GM13976 (cell line): ENCODE measurements at regions not wholly inside any gene's neighbourhood (a gene's known extent, or its start where the extent isn't known, plus 50 kb on each side); places are given as distances from the start of the nearest gene placed in this dataset.

Experiments used
- DNase-seq: peaks from one replicate; pipeline ENCODE4 v3.0.0; 2012; ENCODE audit warnings: low spot score
- in situ Hi-C: fragments of 300-500 bp; cut with MboI; formaldehyde crosslinking; loops from one replicate; pipeline ENCODE4 v1.12.0; 2022; ENCODE audit warnings: low sequenced_read_pairs, mixed read lengths, inconsistent platforms; ENCODE audit not compliant: unreplicated experiment
- TF ChIP-seq, protein P1 (sequence below): IDR thresholded peaks from 2 replicates; pipeline ENCODE4 v1.5.1; 2012; ENCODE audit warnings: borderline replicate concordance, mild to moderate bottlenecking; ENCODE audit not compliant: insufficient read depth; ENCODE audit errors: extremely low read depth, missing control alignments, control extremely low read depth

DNA sequence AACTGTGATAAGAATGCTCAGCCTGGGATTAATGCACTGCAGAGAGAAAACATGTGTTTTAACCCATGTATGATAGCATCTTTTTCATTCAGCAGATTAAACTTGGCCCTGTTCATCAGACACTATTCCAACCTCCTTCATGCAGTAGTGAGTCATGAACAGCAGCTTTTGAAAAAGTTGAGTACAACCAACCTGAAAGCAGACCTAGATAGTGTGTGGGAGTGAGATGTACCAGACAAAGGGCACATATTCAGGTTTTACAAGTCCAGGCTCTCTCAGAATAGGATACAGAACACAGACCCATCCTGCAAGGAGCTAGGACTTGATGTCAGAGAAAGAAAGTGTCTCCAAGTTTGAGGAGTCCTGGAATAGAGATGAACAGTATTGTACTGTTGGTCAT, 237.3 kb upstream of the STS start:
- TF ChIP-seq, protein P1, sequence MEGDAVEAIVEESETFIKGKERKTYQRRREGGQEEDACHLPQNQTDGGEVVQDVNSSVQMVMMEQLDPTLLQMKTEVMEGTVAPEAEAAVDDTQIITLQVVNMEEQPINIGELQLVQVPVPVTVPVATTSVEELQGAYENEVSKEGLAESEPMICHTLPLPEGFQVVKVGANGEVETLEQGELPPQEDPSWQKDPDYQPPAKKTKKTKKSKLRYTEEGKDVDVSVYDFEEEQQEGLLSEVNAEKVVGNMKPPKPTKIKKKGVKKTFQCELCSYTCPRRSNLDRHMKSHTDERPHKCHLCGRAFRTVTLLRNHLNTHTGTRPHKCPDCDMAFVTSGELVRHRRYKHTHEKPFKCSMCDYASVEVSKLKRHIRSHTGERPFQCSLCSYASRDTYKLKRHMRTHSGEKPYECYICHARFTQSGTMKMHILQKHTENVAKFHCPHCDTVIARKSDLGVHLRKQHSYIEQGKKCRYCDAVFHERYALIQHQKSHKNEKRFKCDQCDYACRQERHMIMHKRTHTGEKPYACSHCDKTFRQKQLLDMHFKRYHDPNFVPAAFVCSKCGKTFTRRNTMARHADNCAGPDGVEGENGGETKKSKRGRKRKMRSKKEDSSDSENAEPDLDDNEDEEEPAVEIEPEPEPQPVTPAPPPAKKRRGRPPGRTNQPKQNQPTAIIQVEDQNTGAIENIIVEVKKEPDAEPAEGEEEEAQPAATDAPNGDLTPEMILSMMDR, result no peak
- in situ Hi-C loops, result no loop called here
- DNase-seq, result no peak

DNA sequence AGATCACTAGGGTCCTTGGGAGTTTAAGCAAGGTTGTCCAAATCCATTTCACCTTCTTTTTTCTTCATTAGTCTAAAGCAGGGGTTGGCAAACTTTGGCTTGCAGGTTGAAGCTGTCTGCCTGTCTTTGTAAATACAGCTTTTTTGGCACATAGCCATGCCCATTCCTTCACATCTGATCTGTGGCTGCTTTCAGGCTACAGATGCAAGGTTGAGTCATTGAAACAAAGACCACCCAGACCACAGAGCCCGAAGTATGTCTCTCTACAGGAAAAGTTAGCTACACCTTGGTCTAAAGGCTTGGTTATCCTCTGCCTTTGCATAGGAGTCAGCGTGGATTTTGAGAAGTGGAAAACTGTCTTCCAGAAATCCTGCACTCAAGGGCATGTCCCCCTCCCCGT, 238.1 kb upstream of the STS start:
- DNase-seq, result no peak
- TF ChIP-seq, protein P1, result no peak
- in situ Hi-C loops, result no loop called here

DNA sequence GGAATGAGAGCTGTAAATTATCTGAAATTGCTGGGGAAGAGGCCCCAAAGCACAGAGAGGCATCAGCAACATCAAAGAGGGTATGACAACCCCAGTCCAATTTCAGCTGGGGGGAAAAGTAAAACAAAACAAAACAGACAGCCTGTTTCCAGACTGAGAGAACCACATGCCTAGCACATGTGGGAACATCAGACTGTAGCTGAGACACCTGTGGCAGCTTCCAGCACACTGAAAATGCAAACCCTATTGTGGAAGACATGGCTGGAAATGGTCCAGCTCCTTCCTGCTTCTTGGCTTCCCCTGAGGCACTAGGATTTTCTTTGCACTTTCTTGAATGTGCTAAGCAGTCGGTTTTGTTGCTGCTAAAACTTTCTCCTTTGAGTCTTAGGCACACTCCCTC, 240.9 kb upstream of the STS start:
- TF ChIP-seq, protein P1, result no peak
- DNase-seq, result no peak
- in situ Hi-C loops, result no loop called here

DNA sequence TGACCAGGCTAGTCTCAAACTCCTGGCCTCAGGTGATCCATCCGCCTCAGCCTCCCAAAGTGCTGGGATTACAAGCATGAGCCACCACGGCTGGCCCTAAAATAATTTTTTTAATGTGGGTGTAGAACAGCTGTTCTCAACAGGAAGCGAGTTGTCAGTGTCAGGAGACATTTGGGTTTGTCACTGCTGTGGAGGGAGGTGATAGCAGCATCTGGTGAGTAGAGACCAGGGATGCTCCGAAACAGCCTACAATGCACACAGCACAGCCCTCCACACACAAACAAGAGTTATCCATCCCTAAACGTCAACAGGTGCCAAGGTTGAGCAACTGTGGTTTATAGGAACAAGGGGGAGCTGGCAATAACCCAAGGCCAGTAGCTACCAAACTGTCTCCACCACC, 243.4 kb upstream of the STS start:
- TF ChIP-seq, protein P1, result no peak
- no peak for DNase-seq
- in situ Hi-C loops, result no loop called here

DNA sequence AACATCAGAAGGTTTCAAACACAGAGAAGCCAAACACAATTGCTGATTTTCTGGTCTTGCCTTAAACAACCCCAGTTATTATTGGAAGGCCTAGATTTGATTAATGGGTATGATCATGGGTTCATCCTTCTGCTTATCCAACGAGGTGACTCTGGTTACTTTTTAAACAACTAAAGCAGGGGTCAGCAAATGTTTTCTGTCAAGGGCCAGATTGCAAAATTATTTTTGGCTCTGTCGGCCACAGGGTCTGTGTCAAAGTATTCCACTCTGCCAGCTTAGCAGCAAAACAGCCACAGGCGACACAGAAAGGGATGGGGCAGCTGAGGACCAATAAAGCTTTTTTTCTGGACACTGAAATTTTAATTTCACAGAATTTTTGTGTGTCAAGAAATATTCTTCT, 249.1 kb upstream of the STS start:
- DNase-seq, result no peak
- TF ChIP-seq, protein P1, result no peak
- in situ Hi-C loops, result no loop called here

DNA sequence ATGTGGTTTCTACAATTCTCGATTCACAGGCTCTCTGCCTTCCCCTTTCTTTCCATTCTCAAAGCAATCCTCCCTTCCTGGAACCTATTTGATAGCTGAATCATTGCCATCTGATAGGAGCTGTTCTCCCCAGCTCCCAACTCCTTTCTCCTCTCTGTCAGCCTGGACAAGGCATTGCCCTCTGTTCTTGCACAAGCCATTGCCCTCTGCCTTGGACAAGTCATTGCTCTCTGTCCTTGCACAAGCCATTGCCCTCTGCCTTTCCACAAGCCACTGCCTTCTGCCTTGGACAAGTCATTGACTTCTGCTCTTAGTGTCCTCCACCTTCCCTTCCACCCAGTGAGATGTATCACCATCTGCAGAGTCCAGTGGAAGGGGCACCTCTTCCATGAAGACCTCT, 256.1 kb upstream of the STS start:
- DNase-seq, result no peak
- in situ Hi-C loops, result no loop called here
- TF ChIP-seq, protein P1, result no peak

DNA sequence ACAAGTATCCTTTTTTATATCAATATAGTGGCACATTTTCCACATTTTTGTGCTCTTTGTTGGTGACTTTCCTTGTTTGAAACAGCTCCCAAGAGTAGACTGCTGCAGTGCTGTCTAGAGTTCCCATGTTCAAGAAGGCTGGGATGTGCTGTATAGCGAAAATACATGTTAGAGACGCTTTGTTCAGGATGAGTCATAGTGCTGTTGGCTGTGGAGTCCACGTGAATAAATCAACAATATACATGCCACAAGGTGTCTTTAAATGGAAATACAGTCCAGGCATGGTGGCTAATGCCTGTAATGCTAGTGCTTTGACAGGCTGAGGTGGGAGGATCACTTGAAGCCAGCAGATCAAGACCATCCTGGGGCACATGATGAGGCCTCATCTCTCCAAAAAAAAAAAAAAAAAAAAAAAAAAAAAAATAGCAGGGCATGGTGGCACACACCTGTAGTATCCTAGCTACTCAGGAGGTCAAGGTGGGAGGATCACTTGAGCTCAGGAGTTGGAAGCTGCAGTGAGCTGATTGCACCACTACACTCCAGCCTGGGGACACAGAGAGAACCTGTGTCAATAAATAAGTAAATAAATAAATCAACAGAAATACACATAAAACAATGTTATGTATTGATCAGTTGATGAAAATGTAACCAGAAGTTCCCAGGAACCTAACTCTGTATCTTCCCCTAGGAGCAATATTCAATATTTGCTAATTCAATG, 256.8 kb upstream of the STS start:
- in situ Hi-C loops, result no loop called here
- TF ChIP-seq, protein P1, result no peak
- DNase-seq, result no peak
